ENCODE measurements at regions not wholly inside any gene's neighbourhood (a gene's known extent, or its start where the extent isn't known, plus 50 kb on each side); places are given as distances from the start of the nearest gene placed in this dataset.

DNA sequence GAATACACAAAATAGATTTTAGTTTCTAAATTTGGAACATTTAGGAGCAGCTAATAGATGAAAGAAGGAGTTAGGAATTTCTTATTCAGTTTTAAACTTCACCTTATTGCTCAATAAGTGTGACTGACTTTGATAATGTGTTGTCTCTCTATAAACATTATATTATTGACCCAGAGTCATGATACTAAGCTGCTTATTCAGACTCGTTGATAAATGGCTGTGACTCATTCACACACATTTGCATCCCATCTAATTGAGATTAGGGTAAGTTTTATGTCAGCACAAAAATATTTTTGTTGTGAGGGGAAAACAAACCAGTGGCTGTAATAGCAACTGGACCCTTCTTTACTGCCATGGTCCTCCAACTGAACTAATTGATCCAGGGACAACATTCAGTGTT, 137.6 kb downstream of the GOLIM4 start:
- WGBS, 2 donors: 36 to 45% methylated on average over 1 of the region's 1 CpG
- intact Hi-C loops (cut with DNase I): no loop called here
- H3K27ac ChIP-seq: no peak overlapping the region
- H3K27me3 ChIP-seq: no peaks in the 10 kb centered on the region
- TF ChIP-seq, protein P1, sequence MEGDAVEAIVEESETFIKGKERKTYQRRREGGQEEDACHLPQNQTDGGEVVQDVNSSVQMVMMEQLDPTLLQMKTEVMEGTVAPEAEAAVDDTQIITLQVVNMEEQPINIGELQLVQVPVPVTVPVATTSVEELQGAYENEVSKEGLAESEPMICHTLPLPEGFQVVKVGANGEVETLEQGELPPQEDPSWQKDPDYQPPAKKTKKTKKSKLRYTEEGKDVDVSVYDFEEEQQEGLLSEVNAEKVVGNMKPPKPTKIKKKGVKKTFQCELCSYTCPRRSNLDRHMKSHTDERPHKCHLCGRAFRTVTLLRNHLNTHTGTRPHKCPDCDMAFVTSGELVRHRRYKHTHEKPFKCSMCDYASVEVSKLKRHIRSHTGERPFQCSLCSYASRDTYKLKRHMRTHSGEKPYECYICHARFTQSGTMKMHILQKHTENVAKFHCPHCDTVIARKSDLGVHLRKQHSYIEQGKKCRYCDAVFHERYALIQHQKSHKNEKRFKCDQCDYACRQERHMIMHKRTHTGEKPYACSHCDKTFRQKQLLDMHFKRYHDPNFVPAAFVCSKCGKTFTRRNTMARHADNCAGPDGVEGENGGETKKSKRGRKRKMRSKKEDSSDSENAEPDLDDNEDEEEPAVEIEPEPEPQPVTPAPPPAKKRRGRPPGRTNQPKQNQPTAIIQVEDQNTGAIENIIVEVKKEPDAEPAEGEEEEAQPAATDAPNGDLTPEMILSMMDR (IDR thresholded peaks at IDR 0.05): no peak
- TF ChIP-seq POLR2A (IDR thresholded peaks at IDR 0.05): no peak
- H3K36me3 ChIP-seq: no peaks in the 10 kb centered on the region
- H3K4me3 ChIP-seq: no peak overlapping the region
- no peak for DNase-seq
- no peaks in the 10 kb centered on the region for H3K4me1 ChIP-seq
- no peaks in the 10 kb centered on the region for H3K9me3 ChIP-seq

- DNase-seq: no peak
- no peaks in the 10 kb centered on the region for H3K36me3 ChIP-seq
- no peak overlapping the region for H3K4me3 ChIP-seq
- H3K27me3 ChIP-seq: no peaks in the 10 kb centered on the region
- TF ChIP-seq, protein P1 (IDR thresholded peaks at IDR 0.05): no peak
- no peak for TF ChIP-seq POLR2A (IDR thresholded peaks at IDR 0.05)
- WGBS, 2 donors: 75 to 77% methylated on average over 4 of the region's 4 CpGs
- no peaks in the 10 kb centered on the region for H3K4me1 ChIP-seq
- no peaks in the 10 kb centered on the region for H3K9me3 ChIP-seq
- no peak overlapping the region for H3K27ac ChIP-seq
- intact Hi-C loops (cut with DNase I): no loop called here
Measured at GRCh38 chr3:167952969-167953368, 142.8 kb downstream of the GOLIM4 start.

DNA sequence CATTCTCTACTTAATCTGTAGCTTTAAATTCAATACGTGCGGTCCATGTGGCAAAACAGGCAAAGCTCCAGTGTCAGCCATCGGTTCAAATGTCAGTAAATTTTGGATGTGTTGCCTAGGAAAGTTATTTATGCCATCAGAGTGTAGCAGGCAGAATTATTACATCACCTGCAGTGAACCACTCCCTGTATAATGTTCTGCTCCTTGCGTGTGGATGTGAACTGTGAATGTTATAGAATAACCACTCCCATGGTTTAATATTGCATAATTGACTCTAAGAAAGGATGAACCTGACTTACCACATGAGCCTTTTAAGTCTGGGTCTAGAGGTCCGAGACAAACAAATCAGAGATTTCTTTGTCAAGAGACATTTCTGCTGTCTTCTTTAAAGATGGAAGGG, 145.5 kb downstream of the GOLIM4 start:
- no peaks in the 10 kb centered on the region for H3K4me1 ChIP-seq
- intact Hi-C loops (cut with DNase I): no loop called here
- WGBS, 2 donors: 84 to 86% methylated on average over 5 of the region's 5 CpGs
- H3K27ac ChIP-seq: no peak overlapping the region
- H3K9me3 ChIP-seq: no peaks in the 10 kb centered on the region
- H3K36me3 ChIP-seq: no peaks in the 10 kb centered on the region
- no peak overlapping the region for H3K4me3 ChIP-seq
- no peak for TF ChIP-seq POLR2A (IDR thresholded peaks at IDR 0.05)
- TF ChIP-seq, protein P1 (IDR thresholded peaks at IDR 0.05): no peak
- DNase-seq: no peak
- no peaks in the 10 kb centered on the region for H3K27me3 ChIP-seq

GRCh38 chr3:167941234-167941995, 154.3 kb downstream of the GOLIM4 start:
- WGBS, 2 donors: 47 to 52% methylated on average over 7 of the region's 7 CpGs

GRCh38 chr3:167940241-167940640, 155.5 kb downstream of the GOLIM4 start:
- no peak for DNase-seq
- intact Hi-C loops (cut with DNase I): no loop called here
- TF ChIP-seq, protein P1 (IDR thresholded peaks at IDR 0.05): no peak
- TF ChIP-seq POLR2A (IDR thresholded peaks at IDR 0.05): no peak
- Histone ChIP-seq H3K9me3 (no peaks in the 10 kb centered on the region), H3K27ac (no peak overlapping the region), H3K27me3 (no peaks in the 10 kb centered on the region), H3K36me3 (no peaks in the 10 kb centered on the region), H3K4me1 (peaks cover 0 to 6% (median 0%) of the 10 kb centered on the region in 3 donors), H3K4me3 (no peak overlapping the region)
- WGBS, 2 donors: 68 to 69% methylated on average over 3 of the region's 3 CpGs

More at GRCh38 chr3:167941234-167941995, 154.3 kb downstream of the GOLIM4 start:
- H3K4me1 ChIP-seq: no peaks in the 10 kb centered on the region
- no peaks in the 10 kb centered on the region for H3K9me3 ChIP-seq
- no peak overlapping the region for H3K4me3 ChIP-seq
- no peak for DNase-seq
- no peaks in the 10 kb centered on the region for H3K27me3 ChIP-seq
- TF ChIP-seq POLR2A (IDR thresholded peaks at IDR 0.05): no peak
- TF ChIP-seq, protein P1 (IDR thresholded peaks at IDR 0.05): no peak
- intact Hi-C loops (cut with DNase I): no loop called here
- H3K36me3 ChIP-seq: no peaks in the 10 kb centered on the region
- H3K27ac ChIP-seq: no peak overlapping the region
